GM23338 (cell line): ENCODE measurements at regions not wholly inside any gene's neighbourhood (a gene's known extent, or its start where the extent isn't known, plus 50 kb on each side); places are given as distances from the start of the nearest gene placed in this dataset.

Experiments used
- CREB1 ChIP-seq: fragments of 250-450 bp; sonication (Bioruptor Pico); IDR thresholded peaks from 2 replicates; pipeline ENCODE4 v1.5.0; 2020; ENCODE audit warnings: low read depth, mild to moderate bottlenecking, moderate library complexity
- EZH2 ChIP-seq: fragments of 200-600 bp; sonication (generic); IDR thresholded peaks from one replicate; pipeline ENCODE4 v1.8.0; 2017; ENCODE audit warnings: antibody characterized with exemption, mild to moderate bottlenecking, low read depth; ENCODE audit not compliant: unreplicated experiment
- EZH2phosphoT487 ChIP-seq: fragments of 200-600 bp; sonication (generic); IDR thresholded peaks from one replicate; pipeline ENCODE4 v1.8.1; 2018; ENCODE audit warnings: antibody characterized with exemption; ENCODE audit not compliant: unreplicated experiment
- JUNB ChIP-seq: IDR thresholded peaks from one replicate; pipeline ENCODE4 v1.6.1; 2016; ENCODE audit warnings: antibody characterized with exemption; ENCODE audit not compliant: unreplicated experiment
- NANOG ChIP-seq: IDR thresholded peaks from 2 replicates; pipeline ENCODE4 v1.6.1; 2016; ENCODE audit warnings: antibody characterized with exemption, borderline replicate concordance
- POLR2AphosphoS5 ChIP-seq: IDR thresholded peaks from 2 replicates; pipeline ENCODE4 v1.6.1; 2016; ENCODE audit warnings: antibody characterized with exemption, low read depth
- STAT1 ChIP-seq: IDR thresholded peaks from one replicate; pipeline ENCODE4 v1.6.1; 2016; ENCODE audit warnings: antibody characterized with exemption; ENCODE audit not compliant: unreplicated experiment
- ZNF114 ChIP-seq: fragments of 250-450 bp; sonication (Bioruptor Pico); IDR thresholded peaks from 2 replicates; pipeline ENCODE4 v1.5.0; 2020; ENCODE audit warnings: mild to moderate bottlenecking, moderate library complexity
- ZNF331 ChIP-seq: fragments of 250-450 bp; sonication (Bioruptor Pico); IDR thresholded peaks from 2 replicates; pipeline ENCODE4 v1.5.0; 2020; ENCODE audit warnings: low read depth, mild to moderate bottlenecking, moderate library complexity
- TF ChIP-seq, protein P1 (sequence below), 2 experiments: fragments of 200-600 bp in 1 of 2; sonication (generic) in 1 of 2; conservative IDR thresholded peaks; 2 replicates each; pipeline versions ENCODE4 v1.5.1 to v1.6.1; 2016 to 2017; ENCODE audit warnings: antibody characterized with exemption in 2 of 2, low read depth in 2 of 2, mild to moderate bottlenecking in 2 of 2, moderate library complexity in 1 of 2
- TF ChIP-seq, protein P2 (sequence below): IDR thresholded peaks from one replicate; pipeline ENCODE4 v1.6.1; 2018; ENCODE audit warnings: antibody characterized with exemption; ENCODE audit not compliant: unreplicated experiment
- TF ChIP-seq, protein P3 (sequence below): fragments of 250-450 bp; sonication (Bioruptor Pico); IDR thresholded peaks from 2 replicates; pipeline ENCODE4 v1.5.0; 2020; ENCODE audit warnings: mild to moderate bottlenecking, moderate library complexity

DNA sequence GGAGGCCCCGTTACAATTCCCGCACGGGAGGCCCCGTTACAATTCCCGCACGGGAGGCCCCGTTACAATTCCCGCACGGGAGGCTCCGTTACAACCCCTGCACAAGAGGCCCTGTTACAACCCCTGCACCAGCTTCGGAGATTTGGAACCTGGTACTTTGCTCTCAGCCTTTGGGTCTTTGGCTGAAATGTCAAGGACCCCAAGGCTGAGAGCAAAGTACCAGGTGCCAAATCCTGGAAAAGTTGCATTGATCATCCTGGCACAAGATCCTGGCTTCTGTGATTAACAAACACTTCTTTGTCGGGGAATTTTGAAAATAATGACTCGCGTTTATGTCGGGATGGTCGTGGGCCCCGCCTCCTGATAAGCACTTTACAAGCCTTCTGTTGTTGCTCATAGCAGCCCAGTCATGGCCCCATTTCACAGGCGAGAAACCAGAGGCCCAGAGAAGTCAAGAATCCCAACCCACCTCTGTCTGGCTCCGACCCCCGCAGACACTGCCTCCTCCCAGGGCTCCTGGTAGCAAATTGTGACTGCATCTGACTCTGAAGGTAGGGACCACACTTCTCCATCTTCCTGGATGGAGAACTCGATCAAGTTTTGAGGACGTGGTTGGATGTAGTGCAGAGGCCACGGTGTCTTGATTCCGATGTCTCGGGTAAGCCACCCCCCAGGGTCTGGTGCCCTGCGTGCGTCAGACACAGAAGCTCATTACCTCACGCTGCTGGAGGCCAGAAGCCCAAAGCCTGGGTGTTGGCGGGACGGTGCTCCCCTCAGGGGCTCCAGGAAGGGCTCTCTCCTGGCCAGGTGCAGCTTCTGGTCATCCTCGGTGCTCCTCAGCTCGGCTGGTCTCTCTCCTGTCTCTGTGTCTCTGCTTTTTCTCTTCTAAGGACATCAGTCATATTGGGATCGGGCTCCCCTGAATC lies 60.3 kb downstream of the ADRA2C start:
- TF ChIP-seq POLR2AphosphoS5 (no peak), STAT1 (no peak), CREB1 (CRISPR knock-in tag) (no peak), EZH2phosphoT487 (no peak), EZH2 (no peak), NANOG (no peak), JUNB (no peak), ZNF114 (CRISPR knock-in tag) (no peak), ZNF331 (CRISPR knock-in tag) (no peak)
- TF ChIP-seq, protein P1, sequence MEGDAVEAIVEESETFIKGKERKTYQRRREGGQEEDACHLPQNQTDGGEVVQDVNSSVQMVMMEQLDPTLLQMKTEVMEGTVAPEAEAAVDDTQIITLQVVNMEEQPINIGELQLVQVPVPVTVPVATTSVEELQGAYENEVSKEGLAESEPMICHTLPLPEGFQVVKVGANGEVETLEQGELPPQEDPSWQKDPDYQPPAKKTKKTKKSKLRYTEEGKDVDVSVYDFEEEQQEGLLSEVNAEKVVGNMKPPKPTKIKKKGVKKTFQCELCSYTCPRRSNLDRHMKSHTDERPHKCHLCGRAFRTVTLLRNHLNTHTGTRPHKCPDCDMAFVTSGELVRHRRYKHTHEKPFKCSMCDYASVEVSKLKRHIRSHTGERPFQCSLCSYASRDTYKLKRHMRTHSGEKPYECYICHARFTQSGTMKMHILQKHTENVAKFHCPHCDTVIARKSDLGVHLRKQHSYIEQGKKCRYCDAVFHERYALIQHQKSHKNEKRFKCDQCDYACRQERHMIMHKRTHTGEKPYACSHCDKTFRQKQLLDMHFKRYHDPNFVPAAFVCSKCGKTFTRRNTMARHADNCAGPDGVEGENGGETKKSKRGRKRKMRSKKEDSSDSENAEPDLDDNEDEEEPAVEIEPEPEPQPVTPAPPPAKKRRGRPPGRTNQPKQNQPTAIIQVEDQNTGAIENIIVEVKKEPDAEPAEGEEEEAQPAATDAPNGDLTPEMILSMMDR (conservative IDR thresholded peaks at IDR 0.05; ENCODE audit: low read depth in 2 of 2) = no peak
- TF ChIP-seq, protein P2, sequence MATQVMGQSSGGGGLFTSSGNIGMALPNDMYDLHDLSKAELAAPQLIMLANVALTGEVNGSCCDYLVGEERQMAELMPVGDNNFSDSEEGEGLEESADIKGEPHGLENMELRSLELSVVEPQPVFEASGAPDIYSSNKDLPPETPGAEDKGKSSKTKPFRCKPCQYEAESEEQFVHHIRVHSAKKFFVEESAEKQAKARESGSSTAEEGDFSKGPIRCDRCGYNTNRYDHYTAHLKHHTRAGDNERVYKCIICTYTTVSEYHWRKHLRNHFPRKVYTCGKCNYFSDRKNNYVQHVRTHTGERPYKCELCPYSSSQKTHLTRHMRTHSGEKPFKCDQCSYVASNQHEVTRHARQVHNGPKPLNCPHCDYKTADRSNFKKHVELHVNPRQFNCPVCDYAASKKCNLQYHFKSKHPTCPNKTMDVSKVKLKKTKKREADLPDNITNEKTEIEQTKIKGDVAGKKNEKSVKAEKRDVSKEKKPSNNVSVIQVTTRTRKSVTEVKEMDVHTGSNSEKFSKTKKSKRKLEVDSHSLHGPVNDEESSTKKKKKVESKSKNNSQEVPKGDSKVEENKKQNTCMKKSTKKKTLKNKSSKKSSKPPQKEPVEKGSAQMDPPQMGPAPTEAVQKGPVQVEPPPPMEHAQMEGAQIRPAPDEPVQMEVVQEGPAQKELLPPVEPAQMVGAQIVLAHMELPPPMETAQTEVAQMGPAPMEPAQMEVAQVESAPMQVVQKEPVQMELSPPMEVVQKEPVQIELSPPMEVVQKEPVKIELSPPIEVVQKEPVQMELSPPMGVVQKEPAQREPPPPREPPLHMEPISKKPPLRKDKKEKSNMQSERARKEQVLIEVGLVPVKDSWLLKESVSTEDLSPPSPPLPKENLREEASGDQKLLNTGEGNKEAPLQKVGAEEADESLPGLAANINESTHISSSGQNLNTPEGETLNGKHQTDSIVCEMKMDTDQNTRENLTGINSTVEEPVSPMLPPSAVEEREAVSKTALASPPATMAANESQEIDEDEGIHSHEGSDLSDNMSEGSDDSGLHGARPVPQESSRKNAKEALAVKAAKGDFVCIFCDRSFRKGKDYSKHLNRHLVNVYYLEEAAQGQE = no peak
- TF ChIP-seq, protein P3, sequence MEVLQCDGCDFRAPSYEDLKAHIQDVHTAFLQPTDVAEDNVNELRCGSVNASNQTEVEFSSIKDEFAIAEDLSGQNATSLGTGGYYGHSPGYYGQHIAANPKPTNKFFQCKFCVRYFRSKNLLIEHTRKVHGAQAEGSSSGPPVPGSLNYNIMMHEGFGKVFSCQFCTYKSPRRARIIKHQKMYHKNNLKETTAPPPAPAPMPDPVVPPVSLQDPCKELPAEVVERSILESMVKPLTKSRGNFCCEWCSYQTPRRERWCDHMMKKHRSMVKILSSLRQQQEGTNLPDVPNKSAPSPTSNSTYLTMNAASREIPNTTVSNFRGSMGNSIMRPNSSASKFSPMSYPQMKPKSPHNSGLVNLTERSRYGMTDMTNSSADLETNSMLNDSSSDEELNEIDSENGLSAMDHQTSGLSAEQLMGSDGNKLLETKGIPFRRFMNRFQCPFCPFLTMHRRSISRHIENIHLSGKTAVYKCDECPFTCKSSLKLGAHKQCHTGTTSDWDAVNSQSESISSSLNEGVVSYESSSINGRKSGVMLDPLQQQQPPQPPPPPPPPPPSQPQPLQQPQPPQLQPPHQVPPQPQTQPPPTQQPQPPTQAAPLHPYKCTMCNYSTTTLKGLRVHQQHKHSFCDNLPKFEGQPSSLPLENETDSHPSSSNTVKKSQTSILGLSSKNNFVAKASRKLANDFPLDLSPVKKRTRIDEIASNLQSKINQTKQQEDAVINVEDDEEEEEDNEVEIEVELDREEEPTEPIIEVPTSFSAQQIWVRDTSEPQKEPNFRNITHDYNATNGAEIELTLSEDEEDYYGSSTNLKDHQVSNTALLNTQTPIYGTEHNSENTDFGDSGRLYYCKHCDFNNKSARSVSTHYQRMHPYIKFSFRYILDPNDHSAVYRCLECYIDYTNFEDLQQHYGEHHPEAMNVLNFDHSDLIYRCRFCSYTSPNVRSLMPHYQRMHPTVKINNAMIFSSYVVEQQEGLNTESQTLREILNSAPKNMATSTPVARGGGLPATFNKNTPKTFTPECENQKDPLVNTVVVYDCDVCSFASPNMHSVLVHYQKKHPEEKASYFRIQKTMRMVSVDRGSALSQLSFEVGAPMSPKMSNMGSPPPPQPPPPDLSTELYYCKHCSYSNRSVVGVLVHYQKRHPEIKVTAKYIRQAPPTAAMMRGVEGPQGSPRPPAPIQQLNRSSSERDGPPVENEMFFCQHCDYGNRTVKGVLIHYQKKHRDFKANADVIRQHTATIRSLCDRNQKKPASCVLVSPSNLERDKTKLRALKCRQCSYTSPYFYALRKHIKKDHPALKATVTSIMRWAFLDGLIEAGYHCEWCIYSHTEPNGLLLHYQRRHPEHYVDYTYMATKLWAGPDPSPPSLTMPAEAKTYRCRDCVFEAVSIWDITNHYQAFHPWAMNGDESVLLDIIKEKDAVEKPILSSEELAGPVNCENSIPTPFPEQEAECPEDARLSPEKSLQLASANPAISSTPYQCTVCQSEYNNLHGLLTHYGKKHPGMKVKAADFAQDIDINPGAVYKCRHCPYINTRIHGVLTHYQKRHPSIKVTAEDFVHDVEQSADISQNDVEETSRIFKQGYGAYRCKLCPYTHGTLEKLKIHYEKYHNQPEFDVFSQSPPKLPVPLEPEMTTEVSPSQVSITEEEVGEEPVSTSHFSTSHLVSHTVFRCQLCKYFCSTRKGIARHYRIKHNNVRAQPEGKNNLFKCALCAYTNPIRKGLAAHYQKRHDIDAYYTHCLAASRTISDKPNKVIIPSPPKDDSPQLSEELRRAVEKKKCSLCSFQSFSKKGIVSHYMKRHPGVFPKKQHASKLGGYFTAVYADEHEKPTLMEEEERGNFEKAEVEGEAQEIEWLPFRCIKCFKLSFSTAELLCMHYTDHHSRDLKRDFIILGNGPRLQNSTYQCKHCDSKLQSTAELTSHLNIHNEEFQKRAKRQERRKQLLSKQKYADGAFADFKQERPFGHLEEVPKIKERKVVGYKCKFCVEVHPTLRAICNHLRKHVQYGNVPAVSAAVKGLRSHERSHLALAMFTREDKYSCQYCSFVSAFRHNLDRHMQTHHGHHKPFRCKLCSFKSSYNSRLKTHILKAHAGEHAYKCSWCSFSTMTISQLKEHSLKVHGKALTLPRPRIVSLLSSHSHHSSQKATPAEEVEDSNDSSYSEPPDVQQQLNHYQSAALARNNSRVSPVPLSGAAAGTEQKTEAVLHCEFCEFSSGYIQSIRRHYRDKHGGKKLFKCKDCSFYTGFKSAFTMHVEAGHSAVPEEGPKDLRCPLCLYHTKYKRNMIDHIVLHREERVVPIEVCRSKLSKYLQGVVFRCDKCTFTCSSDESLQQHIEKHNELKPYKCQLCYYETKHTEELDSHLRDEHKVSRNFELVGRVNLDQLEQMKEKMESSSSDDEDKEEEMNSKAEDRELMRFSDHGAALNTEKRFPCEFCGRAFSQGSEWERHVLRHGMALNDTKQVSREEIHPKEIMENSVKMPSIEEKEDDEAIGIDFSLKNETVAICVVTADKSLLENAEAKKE (CRISPR knock-in tag) = no peak
